Epithelial cell of esophagus (primary cell): ENCODE measurements at regions not wholly inside any gene's neighbourhood (a gene's known extent, or its start where the extent isn't known, plus 50 kb on each side); places are given as distances from the start of the nearest gene placed in this dataset.
"Not testable (repeated sequence)": the region's sequence is repeated elsewhere in the genome, so short reads cannot be mapped to it uniquely, and the experiment has no call there.

ENCODE experiments used
- DNase-seq: peaks from one replicate; pipeline ENCODE4 v3.0.0; 2010; ENCODE audit warnings: low read depth
- H3K4me3 ChIP-seq: 2 replicates; pipeline ENCODE4 v1.5.1; 2011; ENCODE audit warnings: mild to moderate bottlenecking, low read length, control low read depth
- CTCF ChIP-seq: IDR thresholded peaks from 2 replicates; pipeline ENCODE4 v1.5.1; 2011; ENCODE audit warnings: low read depth, mild to moderate bottlenecking, low read length, control low read depth, inconsistent platforms; ENCODE audit not compliant: insufficient read depth; ENCODE audit errors: missing control alignments

DNA sequence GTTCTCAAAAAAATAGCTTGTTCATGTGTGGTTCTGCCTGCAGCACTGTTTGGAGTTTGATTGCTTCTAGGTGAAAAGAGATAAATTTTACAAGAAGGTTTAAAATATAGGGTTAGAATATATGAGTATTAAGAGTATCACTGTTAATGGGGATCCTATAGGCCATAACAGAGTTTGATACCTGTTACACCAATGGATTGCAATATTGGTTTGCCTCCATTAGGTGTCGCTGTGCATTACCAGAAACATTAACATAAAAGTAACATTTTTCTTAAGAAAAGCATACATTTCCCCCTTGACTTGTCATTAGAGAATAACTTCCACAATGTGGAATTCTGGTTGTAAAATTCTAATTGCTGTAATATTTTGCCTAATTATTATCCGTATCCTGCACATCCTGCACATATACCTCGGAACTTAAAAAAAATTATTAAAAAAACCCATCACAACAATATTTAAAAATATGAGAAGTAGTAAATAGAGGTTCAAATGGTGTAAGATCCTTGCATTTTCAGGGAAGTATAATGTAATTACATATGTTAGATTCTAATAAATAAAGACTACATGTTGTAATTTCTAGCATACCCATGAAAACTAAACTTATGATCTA lies 63.0 kb downstream of the CYP4A11 start:
- peak; percentile 41 for TF ChIP-seq CTCF
- H3K4me3 ChIP-seq: not testable (repeated sequence)
- peak; percentile 42 for DNase-seq

DNA sequence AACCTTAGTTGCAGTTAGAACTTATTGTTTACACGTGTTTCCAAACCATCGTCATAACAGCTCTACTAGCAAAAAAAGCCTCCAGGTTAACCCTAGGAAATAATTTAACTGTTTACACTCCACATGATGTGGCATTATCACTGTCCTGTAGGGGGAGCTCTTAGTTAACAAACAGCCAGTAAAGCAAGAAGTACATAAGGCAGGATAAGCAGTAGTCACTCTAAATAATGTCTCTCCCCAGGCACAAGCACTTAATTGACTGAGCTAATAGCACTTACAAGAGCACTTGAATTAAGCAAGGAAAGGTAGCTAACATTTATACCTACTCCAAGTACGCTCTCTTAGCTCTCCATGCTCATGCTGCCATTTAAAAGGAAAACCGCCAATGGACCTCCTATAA lies 65.2 kb downstream of the CYP4A11 start:
- TF ChIP-seq CTCF: peak; percentile 24
- not testable (repeated sequence) for DNase-seq, H3K4me3 ChIP-seq
